Thyroid gland (tissue), 4 donors: ENCODE measurements at regions not wholly inside any gene's neighbourhood (a gene's known extent, or its start where the extent isn't known, plus 50 kb on each side); places are given as distances from the start of the nearest gene placed in this dataset.

Source experiments
- DNase-seq, 2 donors: peaks; one replicate each; pipeline ENCODE4 v3.0.0-alpha.2; 2019
- H3K27ac ChIP-seq, 3 donors: fragments of 200-600 bp; sonication (generic); 1 replicate in 2 of 3; 2 replicates in 1 of 3; pipeline ENCODE4 v1.5.1; 2016 to 2019; ENCODE audit warnings: mild to moderate bottlenecking in 1 of 3, moderate library complexity in 1 of 3
- H3K27me3 ChIP-seq: fragments of 200-600 bp; sonication (generic); one replicate; pipeline ENCODE4 v1.5.1; 2019
- H3K36me3 ChIP-seq, 2 donors: fragments of 200-600 bp; sonication (generic); one replicate each; pipeline ENCODE4 v1.5.1; 2016 to 2019
- H3K4me1 ChIP-seq, 2 donors: fragments of 200-600 bp; sonication (generic); one replicate each; pipeline ENCODE4 v1.5.1; 2017 to 2019
- H3K4me3 ChIP-seq, 3 donors: fragments of 200-600 bp; sonication (generic); replicated peaks in 1 of 3; 1 replicate in 2 of 3; 2 replicates in 1 of 3; pipeline ENCODE4 v1.5.1; 2016; ENCODE audit warnings: mild to moderate bottlenecking in 1 of 3
- H3K9me3 ChIP-seq: fragments of 200-600 bp; sonication (generic); one replicate; pipeline ENCODE4 v1.5.1; 2017
- CTCF ChIP-seq, 6 experiments: fragments of 200-600 bp in 3 of 6; fragments of 450-650 bp in 3 of 6; sonication (generic) in 3 of 6; IDR thresholded peaks; one replicate each; pipeline ENCODE4 v1.5.1; 2016 to 2019; ENCODE audit warnings: antibody characterized with exemption in 6 of 6, mild to moderate bottlenecking in 2 of 6, inconsistent platforms in 1 of 6, moderate library complexity in 1 of 6
- POLR2A ChIP-seq, 2 donors: fragments of 450-650 bp; IDR thresholded peaks; one replicate each; pipeline ENCODE4 v1.6.1; 2017; ENCODE audit warnings: antibody characterized with exemption in 2 of 2, mild to moderate bottlenecking in 2 of 2, moderate library complexity in 1 of 2
- WGBS, 2 donors: methylation state at CpG; one replicate each; pipeline ENCODE4 v1.1.5; 2017; 5-methylcytosine and 5-hydroxymethylcytosine counted together
- intact Hi-C: fragments of 100-400 bp; cut with DNase I; formaldehyde crosslinking; loops from one replicate; pipeline ENCODE4 v1.15.1; 2023

- DNase-seq: no peak
- H3K9me3 ChIP-seq: no peaks in the 10 kb centered on the region
- intact Hi-C loops: no loop called here
- H3K27me3 ChIP-seq: no peaks in the 10 kb centered on the region
- WGBS, 2 donors: 86 to 91% methylated on average over 4 of the region's 4 CpGs
- TF ChIP-seq CTCF (IDR thresholded peaks at IDR 0.05) (no peak), POLR2A (IDR thresholded peaks at IDR 0.05) (no peak)
- no peak overlapping the region for H3K4me3 ChIP-seq
- H3K27ac ChIP-seq: peak overlapping the region in 2 of 3 donors; percentile 66 to 70
- H3K36me3 ChIP-seq: no peaks in the 10 kb centered on the region
- H3K4me1 ChIP-seq: peaks cover 24 to 30% of the 10 kb centered on the region in 2 donors
Measured at GRCh38 chr6:156634048-156634447, 143.1 kb upstream of the ARID1B start.

- Histone ChIP-seq H3K27ac (no peak overlapping the region), H3K27me3 (no peaks in the 10 kb centered on the region), H3K36me3 (no peaks in the 10 kb centered on the region), H3K9me3 (no peaks in the 10 kb centered on the region), H3K4me3 (no peak overlapping the region), H3K4me1 (peaks cover 24 to 30% of the 10 kb centered on the region in 2 donors)
- intact Hi-C loops: no loop called here
- WGBS, 2 donors: 94 to 97% methylated on average over 11 of the region's 11 CpGs
- no peak for DNase-seq
- TF ChIP-seq POLR2A (IDR thresholded peaks at IDR 0.05) (no peak), CTCF (IDR thresholded peaks at IDR 0.05) (no peak)
Measured at GRCh38 chr6:156633291-156633690, 143.9 kb upstream of the ARID1B start.

DNA sequence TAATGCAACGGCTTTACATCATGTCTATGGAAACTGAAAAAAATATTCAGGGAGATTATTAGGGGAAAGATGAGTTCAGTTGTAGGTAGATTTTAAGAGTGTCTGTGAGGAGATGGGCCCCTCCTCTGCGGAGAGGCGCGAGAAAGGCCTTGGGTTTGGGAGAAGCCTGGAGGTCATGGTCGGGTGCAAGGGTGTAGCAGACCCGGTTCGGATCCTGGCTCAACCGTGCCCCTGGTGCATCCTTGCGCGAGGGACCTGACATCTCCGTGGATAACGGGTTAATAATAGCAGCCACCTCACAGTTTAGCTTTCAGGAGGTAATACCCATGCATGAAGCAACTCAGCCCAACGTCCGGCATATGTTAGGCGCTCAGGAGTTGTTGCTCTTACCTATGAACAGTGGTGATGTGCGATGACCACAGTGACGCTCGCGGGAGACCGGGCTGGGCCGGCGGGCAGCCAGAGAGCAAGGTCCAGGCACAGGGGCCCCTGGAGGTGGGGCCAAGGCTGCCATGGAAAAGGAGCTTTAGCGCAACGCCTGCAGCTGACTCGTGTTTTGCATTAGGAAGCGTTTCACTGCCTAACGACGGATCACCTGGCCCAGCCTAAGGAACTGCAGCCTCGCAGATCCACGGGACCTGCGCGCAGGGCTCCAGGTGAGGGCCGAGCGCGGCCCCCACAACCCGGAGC, 146.4 kb upstream of the ARID1B start:
- WGBS, 2 donors: 94 to 96% methylated on average over 35 to 36 of the region's 36 CpGs
- Histone ChIP-seq H3K9me3 (no peaks in the 10 kb centered on the region), H3K36me3 (no peaks in the 10 kb centered on the region), H3K4me1 (peaks cover 18 to 27% of the 10 kb centered on the region in 2 donors), H3K27ac (no peak overlapping the region), H3K4me3 (no peak overlapping the region), H3K27me3 (no peaks in the 10 kb centered on the region)
- no peak for DNase-seq
- intact Hi-C loops: no loop called here
- TF ChIP-seq CTCF (IDR thresholded peaks at IDR 0.05): no peak
- no peak for TF ChIP-seq POLR2A (IDR thresholded peaks at IDR 0.05)

GRCh38 chr6:156628805-156629204, 148.4 kb upstream of the ARID1B start:
- intact Hi-C loops: no loop called here
- no peaks in the 10 kb centered on the region for H3K9me3 ChIP-seq
- peaks cover 0 to 8% of the 10 kb centered on the region in 2 donors for H3K4me1 ChIP-seq
- H3K27ac ChIP-seq: no peak overlapping the region
- H3K36me3 ChIP-seq: no peaks in the 10 kb centered on the region
- TF ChIP-seq POLR2A (IDR thresholded peaks at IDR 0.05): no peak
- TF ChIP-seq CTCF (IDR thresholded peaks at IDR 0.05): no peak
- no peak overlapping the region for H3K4me3 ChIP-seq
- H3K27me3 ChIP-seq: no peaks in the 10 kb centered on the region
- no peak for DNase-seq
- 86 to 99% methylated on average over 3 of the region's 3 CpGs for WGBS, 2 donors

GRCh38 chr6:156627524-156627923, 149.7 kb upstream of the ARID1B start:
- 84 to 100% methylated on average over 1 of the region's 1 CpG for WGBS, 2 donors
- H3K36me3 ChIP-seq: no peaks in the 10 kb centered on the region

More at GRCh38 chr6:156627524-156627923, 149.7 kb upstream of the ARID1B start:
- Histone ChIP-seq H3K9me3 (no peaks in the 10 kb centered on the region), H3K27ac (no peak overlapping the region), H3K27me3 (no peaks in the 10 kb centered on the region), H3K4me3 (no peak overlapping the region), H3K4me1 (no peaks in the 10 kb centered on the region)
- intact Hi-C loops: no loop called here
- no peak for DNase-seq
- no peak for TF ChIP-seq POLR2A (IDR thresholded peaks at IDR 0.05)
- TF ChIP-seq CTCF (IDR thresholded peaks at IDR 0.05): no peak
